Limb (tissue), 2 donors: ENCODE measurements at regions not wholly inside any gene's neighbourhood (a gene's known extent, or its start where the extent isn't known, plus 50 kb on each side); places are given as distances from the start of the nearest gene placed in this dataset.

ENCODE experiments used
- DNase-seq, 2 donors: peaks; one replicate each; pipeline ENCODE4 v3.0.0-alpha.2; 2016; ENCODE audit errors: extremely low spot score in 2 of 2

GRCh38 chr13:99027661-99028425, 50.0 kb upstream of the DOCK9 start:
- DNase-seq = no peak

DNA sequence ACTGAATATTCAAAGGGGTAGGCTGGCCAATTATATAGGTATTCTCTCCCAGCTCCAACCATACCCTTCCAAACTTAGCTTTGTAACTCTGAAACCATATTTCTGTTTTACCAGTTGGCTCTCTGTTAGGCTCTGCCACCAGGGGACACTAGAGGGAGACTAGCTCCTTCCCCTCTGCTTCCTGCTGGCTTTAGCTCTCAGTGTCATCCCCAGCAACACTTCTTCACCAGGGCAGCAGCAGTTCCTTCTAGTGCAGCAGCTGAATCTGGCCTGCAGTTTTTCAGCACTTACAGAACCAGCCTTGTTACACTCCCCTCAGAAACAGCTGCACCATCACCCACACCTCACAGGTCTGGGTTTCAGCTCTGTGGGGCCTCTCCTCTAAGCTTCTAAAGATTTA, 51.0 kb upstream of the DOCK9 start:
- DNase-seq = no peak

- DNase-seq = no peak
Measured at GRCh38 chr13:99029576-99029975, 51.7 kb upstream of the DOCK9 start.

DNA sequence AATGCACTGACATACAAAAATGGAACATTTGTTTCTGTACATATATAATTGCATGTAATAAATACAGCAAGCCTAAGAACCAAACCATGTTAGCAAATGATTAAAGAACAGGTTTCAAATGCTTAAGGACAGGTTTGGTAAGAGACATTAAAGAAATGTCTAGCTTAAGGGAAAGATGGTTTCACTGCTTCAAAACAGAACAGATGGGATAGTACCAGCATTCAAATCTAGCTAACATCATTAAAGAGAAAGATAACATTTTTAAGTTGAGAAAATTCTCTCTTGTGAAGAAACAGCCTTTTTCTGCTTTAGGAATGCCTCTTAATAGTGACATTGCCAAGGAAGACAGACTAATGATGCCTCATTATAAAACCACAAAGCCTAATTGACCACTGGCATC, 52.5 kb upstream of the DOCK9 start:
- no peak for DNase-seq

DNA sequence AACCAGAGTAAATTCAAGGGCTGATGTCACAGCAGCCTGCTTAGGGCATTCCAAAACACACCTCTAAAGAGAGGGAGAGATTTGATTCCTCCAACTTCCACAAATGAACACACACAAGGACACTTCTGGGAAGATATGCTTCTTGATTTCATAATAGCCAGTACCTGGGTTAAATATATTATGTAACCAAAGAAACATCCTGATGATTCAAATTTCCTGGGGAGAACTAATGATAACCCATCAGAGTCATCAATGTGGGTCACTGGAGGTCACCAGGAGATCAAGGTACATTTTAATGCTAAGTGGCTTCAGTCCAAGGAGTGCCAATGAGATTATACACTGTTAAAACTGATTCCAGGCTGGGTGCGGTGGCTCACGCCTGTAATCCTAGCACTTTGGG, 54.0 kb upstream of the DOCK9 start:
- no peak for DNase-seq

DNA sequence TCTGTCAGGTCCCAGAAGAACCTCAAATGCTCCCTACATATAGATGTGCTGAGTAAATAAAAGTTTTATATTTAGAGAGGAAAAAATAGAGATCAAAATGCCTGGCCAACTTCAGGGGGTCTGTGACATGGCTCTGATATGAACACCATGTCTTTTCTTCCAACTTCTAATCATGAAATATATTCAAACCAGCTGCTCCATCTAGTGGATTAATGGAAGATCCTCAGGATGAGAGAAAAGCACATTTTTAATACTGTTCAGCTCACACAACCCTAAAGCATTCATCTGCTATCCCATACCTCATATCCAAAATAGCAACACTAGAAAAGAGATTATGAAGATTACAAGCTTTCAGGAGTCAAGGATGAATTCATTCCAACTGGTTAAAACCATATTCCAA, 56.0 kb upstream of the DOCK9 start:
- peak in 1 of 2 donors; percentile 80 for DNase-seq

- DNase-seq = no peak
Measured at GRCh38 chr13:99034333-99035085, 56.6 kb upstream of the DOCK9 start.

- no peak for DNase-seq
Measured at GRCh38 chr13:99035715-99036114, 57.9 kb upstream of the DOCK9 start.

- DNase-seq = no peak
Measured at GRCh38 chr13:99037756-99038155, 59.9 kb upstream of the DOCK9 start.

GRCh38 chr13:99039718-99040280, 61.9 kb upstream of the DOCK9 start:
- DNase-seq = no peak

GRCh38 chr13:99040536-99041131, 62.8 kb upstream of the DOCK9 start:
- no peak for DNase-seq

- DNase-seq = no peak
Measured at GRCh38 chr13:99041337-99041736, 63.5 kb upstream of the DOCK9 start.

DNA sequence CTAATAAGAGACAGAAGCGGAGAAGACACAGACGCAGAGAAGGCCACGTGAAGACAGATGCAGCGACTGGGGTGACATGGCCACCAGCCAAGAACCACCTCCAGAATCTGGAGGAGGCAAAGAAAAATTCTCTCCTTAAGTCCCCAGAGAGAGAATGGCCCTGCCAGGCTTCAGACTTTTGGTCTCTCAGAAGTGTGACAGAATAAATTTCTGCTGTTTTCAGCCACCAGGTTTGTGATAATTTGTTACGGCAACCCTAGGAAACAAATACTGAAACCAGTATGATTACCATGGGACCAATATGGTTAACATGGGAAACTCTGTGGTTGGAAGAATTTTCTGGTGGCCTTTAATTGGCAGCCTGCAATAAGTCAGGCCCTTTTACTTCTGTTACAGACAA, 63.9 kb upstream of the DOCK9 start:
- no peak for DNase-seq

DNA sequence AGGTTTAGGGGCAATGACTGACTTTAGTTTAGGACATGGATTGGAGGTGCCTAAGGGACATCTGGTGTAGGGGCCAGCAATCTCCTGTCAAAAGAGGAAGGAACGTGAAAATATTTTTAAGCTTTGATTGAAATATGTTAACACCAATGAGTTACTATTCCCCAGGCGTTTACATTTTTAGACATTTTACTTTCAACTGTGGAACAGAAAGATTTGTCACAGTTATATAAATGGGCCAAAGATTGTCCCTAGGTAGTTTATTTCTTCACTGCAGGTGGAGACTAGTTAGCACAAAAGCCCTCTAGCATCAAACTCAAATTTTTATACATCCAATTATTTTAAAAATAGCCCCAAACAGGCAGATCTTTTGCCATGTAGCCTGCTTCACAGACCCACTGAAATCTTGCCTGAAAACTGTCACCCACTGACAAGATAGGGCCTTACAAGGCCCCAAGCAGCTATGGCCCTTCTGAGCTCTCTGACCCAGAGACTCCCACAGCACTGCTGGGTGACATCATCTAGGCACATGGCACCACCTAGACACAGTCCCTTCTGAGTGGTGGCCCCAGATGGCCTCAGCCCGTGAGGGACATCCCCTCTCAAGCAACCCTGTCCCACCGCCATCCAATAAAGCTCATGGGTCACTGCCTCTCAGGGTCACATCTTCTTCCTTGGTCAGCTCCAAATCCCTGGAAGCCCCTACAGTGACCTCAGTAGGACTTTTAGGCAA, 64.8 kb upstream of the DOCK9 start:
- DNase-seq = no peak

DNA sequence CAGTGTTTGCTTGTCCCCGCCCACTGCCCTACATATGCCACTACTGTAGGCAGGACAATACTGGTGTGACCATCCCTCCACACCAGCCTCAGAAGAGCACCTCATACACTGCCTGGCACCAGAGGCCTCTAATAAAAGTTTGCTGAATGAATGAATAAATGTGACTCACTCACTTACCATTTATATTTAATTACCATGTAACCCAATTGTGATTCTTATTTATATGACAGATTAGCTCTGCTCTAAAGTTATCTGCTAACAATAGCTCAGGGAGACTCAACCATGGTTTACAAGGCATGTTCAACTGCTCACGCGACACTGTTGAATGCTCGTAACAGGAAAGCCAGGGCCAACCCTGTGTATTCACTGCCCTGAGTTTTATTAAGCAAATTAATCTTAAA, 66.0 kb upstream of the DOCK9 start:
- DNase-seq = no peak

DNA sequence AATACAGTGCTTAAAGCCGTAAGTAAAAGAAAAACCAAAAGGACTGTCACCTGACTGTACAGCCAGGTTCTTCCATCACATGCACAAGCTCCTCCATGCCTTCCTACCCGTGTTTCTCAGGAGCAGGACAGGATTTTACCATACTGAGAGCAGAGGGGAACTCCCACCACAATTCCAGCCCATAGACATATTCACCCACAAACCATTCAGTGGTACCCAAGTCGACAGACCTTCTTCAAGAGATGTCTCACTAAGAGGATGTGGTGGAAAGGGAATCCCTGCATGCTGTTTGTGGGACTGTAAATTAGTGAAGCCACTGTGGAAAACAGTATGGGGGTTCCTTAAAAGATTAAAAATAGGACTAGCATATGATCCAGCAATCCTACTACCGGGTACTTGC, 66.9 kb upstream of the DOCK9 start:
- no peak for DNase-seq

- DNase-seq = no peak
Measured at GRCh38 chr13:99045396-99045795, 67.5 kb upstream of the DOCK9 start.

DNA sequence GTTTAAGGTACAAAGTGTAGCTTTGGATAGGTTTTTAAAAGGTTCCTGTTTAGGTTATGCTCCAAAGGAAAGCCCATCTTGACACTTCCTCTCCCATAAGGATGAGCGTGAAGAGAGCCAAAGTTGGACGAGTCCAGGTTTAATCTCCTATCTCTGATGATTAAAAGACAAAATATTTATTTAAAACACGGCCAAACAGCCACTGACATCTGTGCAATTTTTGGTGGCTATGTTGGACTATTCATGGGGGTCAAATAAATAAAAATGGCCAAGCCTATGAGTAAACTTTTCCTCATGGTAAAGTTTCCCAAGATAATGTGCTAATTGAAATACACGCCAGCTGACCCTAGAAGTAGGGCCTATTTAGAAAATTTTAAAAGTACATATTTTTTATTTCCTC, 69.0 kb upstream of the DOCK9 start:
- DNase-seq = no peak

- no peak for DNase-seq
Measured at GRCh38 chr13:99050983-99051488, 73.2 kb upstream of the DOCK9 start.

GRCh38 chr13:99051768-99052455, 74.0 kb upstream of the DOCK9 start:
- DNase-seq = no peak
